OCI-LY3 (cell line): ENCODE measurements at regions not wholly inside any gene's neighbourhood (a gene's known extent, or its start where the extent isn't known, plus 50 kb on each side); places are given as distances from the start of the nearest gene placed in this dataset.

Experiments used
- EZH2phosphoT487 ChIP-seq: fragments of 200-600 bp; shearing (Covaris generic); IDR thresholded peaks from 2 replicates; pipeline ENCODE4 v1.6.1; 2018; ENCODE audit warnings: antibody characterized with exemption, mixed run types, low read depth
- TF ChIP-seq, protein P1 (sequence below): fragments of 200-600, 300-600 bp; sonication (generic); IDR thresholded peaks from 2 replicates; pipeline ENCODE4 v1.5.1; 2014; ENCODE audit warnings: antibody characterized with exemption, low read length, low read depth

DNA sequence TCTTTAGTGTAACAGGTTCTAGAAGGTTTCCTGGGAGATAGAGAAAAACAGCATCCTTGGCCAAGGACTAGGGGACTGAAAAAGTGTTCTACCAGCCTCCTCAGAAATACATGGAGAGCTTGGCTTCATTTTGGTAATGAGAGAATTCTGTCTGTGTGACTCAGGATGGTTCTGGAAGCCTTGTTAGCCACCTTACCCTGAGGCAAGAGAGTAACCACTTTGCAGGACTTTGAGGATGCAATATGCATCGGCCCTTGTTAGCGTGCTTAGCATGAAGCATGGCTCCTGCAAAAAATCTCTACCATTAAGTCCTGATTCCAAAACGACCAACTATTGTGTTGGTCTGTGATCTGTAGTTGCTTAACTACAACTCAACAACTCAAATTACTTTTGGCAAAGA, 79.8 kb downstream of the C1QL2 start:
- TF ChIP-seq, protein P1, sequence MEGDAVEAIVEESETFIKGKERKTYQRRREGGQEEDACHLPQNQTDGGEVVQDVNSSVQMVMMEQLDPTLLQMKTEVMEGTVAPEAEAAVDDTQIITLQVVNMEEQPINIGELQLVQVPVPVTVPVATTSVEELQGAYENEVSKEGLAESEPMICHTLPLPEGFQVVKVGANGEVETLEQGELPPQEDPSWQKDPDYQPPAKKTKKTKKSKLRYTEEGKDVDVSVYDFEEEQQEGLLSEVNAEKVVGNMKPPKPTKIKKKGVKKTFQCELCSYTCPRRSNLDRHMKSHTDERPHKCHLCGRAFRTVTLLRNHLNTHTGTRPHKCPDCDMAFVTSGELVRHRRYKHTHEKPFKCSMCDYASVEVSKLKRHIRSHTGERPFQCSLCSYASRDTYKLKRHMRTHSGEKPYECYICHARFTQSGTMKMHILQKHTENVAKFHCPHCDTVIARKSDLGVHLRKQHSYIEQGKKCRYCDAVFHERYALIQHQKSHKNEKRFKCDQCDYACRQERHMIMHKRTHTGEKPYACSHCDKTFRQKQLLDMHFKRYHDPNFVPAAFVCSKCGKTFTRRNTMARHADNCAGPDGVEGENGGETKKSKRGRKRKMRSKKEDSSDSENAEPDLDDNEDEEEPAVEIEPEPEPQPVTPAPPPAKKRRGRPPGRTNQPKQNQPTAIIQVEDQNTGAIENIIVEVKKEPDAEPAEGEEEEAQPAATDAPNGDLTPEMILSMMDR: no peak
- TF ChIP-seq EZH2phosphoT487: no peak
